Left ventricle myocardium inferior (tissue), 1 donor: ENCODE measurements at regions not wholly inside any gene's neighbourhood (a gene's known extent, or its start where the extent isn't known, plus 50 kb on each side); places are given as distances from the start of the nearest gene placed in this dataset.

Experiments used
- DNase-seq: peaks from one replicate; pipeline ENCODE4 v3.0.0-alpha.2; 2020
- H3K27ac ChIP-seq: fragments of 200-600 bp; replicated peaks from 2 replicates; pipeline ENCODE4 v1.8.0; 2021
- H3K27me3 ChIP-seq: fragments of 200-600 bp; 2 replicates; pipeline ENCODE4 v1.8.0; 2021; ENCODE audit warnings: low read depth
- H3K36me3 ChIP-seq: fragments of 200-600 bp; 2 replicates; pipeline ENCODE4 v1.8.0; 2021
- H3K4me1 ChIP-seq: fragments of 200-600 bp; 2 replicates; pipeline ENCODE4 v1.8.0; 2021
- H3K4me3 ChIP-seq: fragments of 200-600 bp; 2 replicates; pipeline ENCODE4 v1.8.0; 2021; ENCODE audit warnings: mild to moderate bottlenecking, moderate library complexity
- H3K9me3 ChIP-seq: fragments of 200-600 bp; replicated peaks from 2 replicates; pipeline ENCODE4 v1.8.0; 2021
- intact Hi-C: fragments of 100-400 bp; cut with micrococcal nuclease; formaldehyde crosslinking; loops from one replicate; pipeline ENCODE4 v1.11.0; 2022
- TF ChIP-seq, protein P1 (sequence below): fragments of 200-600 bp; IDR thresholded peaks from 2 replicates; pipeline ENCODE4 v1.8.0; 2021; ENCODE audit warnings: antibody characterized with exemption, mild to moderate bottlenecking, borderline replicate concordance
- donor health status: DM: no; HTN: yes; CAD: no; lungs with severe emphysema.

- peaks cover 15% of the 10 kb centered on the region for H3K4me1 ChIP-seq
- no peaks in the 10 kb centered on the region for H3K9me3 ChIP-seq
- peak overlapping the region; percentile 53 for H3K27ac ChIP-seq
- intact Hi-C loops = no loop called here
- no peak overlapping the region for H3K4me3 ChIP-seq
- no peak for DNase-seq
- H3K36me3 ChIP-seq = no peaks in the 10 kb centered on the region
- no peaks in the 10 kb centered on the region for H3K27me3 ChIP-seq
- TF ChIP-seq, protein P1, sequence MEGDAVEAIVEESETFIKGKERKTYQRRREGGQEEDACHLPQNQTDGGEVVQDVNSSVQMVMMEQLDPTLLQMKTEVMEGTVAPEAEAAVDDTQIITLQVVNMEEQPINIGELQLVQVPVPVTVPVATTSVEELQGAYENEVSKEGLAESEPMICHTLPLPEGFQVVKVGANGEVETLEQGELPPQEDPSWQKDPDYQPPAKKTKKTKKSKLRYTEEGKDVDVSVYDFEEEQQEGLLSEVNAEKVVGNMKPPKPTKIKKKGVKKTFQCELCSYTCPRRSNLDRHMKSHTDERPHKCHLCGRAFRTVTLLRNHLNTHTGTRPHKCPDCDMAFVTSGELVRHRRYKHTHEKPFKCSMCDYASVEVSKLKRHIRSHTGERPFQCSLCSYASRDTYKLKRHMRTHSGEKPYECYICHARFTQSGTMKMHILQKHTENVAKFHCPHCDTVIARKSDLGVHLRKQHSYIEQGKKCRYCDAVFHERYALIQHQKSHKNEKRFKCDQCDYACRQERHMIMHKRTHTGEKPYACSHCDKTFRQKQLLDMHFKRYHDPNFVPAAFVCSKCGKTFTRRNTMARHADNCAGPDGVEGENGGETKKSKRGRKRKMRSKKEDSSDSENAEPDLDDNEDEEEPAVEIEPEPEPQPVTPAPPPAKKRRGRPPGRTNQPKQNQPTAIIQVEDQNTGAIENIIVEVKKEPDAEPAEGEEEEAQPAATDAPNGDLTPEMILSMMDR = no peak
Measured at GRCh38 chr4:152197211-152197610, 338.7 kb downstream of the FBXW7 start.

DNA sequence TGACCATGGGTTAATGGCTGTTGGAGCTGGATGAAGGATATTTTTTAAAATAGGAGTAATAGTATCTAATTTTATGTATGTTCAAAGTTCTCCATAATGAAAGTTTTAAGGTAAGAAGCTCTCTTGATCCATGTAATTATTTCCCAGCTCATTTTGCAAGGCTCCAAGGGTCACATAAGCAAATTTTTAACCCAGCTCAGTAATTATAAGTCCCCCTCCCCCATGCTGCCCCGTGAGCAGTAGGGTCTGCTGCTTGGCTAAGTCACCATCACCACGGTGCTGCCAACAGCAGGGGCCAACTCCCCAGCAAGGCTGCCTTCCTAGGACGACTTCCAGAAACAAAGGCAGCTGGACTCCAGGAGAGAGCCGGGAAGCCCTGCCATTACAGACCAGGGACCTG is 340.0 kb downstream of the FBXW7 start:
- H3K4me1 ChIP-seq = peaks cover 15% of the 10 kb centered on the region
- no peak overlapping the region for H3K4me3 ChIP-seq
- H3K27me3 ChIP-seq = no peaks in the 10 kb centered on the region
- H3K9me3 ChIP-seq = no peaks in the 10 kb centered on the region
- no peaks in the 10 kb centered on the region for H3K36me3 ChIP-seq
- intact Hi-C loops = no loop called here
- no peak overlapping the region for H3K27ac ChIP-seq
- TF ChIP-seq, protein P1 = no peak
- DNase-seq = no peak

DNA sequence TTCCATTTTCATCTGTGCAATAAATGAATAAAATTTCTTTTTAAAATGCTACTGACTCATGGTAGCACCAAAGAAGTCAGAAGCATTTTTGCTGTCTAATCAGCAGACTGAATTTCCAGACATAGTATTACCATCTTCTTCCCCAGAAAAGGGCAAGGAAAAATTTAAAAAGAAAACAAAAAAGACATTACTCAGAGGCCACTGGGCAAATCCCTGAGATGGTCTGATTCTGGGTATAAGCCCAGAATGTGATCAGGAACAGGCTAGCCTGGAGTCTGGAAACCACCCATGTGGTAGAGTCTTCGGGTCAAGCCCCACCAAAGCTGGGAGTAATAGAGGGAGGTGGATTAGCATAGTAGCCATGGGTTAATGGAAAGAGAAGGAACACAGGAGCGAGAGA is 342.8 kb downstream of the FBXW7 start:
- no peaks in the 10 kb centered on the region for H3K27me3 ChIP-seq
- H3K4me1 ChIP-seq = peaks cover 32% of the 10 kb centered on the region
- TF ChIP-seq, protein P1 = no peak
- no peak overlapping the region for H3K4me3 ChIP-seq
- no peak overlapping the region for H3K27ac ChIP-seq
- H3K9me3 ChIP-seq = no peaks in the 10 kb centered on the region
- DNase-seq = no peak
- H3K36me3 ChIP-seq = no peaks in the 10 kb centered on the region
- intact Hi-C loops = no loop called here

- DNase-seq = no peak
- intact Hi-C loops = no loop called here
- H3K9me3 ChIP-seq = no peaks in the 10 kb centered on the region
- peaks cover 17% of the 10 kb centered on the region for H3K4me1 ChIP-seq
- TF ChIP-seq, protein P1 = no peak
- H3K4me3 ChIP-seq = no peak overlapping the region
- no peak overlapping the region for H3K27ac ChIP-seq
- no peaks in the 10 kb centered on the region for H3K27me3 ChIP-seq
- H3K36me3 ChIP-seq = no peaks in the 10 kb centered on the region
Measured at GRCh38 chr4:152190907-152191306, 345.0 kb downstream of the FBXW7 start.

DNA sequence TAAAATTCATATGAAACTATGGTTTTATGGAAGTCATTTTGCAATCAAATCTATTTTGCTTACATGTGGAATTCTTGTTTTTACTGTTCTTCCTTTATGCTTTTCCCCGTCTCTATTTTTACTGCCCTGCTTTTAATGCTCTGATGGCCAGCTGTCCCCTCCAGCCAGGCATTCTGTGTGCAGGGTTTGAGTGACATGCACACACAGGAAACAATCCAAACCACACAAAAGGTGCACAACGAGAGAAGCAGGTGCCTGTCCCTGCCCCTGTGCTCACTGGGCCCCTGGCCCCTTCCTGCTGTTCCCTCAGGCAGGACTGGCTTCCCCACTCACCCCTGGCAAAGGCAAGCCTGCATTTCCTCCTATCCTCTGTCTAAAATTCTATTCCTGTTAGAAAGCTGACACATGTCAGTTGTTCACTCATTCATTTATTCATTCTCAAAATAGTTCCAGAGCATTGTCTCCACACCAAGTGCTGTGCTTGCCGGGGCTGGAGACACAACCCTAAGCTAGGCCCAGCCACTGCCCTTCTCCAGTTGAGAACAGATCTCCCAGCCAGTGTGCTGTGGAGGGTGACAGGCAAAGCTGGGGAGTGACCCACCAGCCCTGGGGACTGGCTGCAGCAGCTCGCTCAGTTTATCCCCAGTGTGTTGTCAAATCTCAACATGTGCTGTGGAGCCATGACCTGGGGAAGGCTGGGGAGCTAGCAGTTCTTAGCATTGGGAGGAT is 346.3 kb downstream of the FBXW7 start:
- Histone ChIP-seq H3K27me3 (no peaks in the 10 kb centered on the region), H3K4me3 (no peak overlapping the region), H3K27ac (no peak overlapping the region), H3K4me1 (peaks cover 17% of the 10 kb centered on the region), H3K36me3 (no peaks in the 10 kb centered on the region), H3K9me3 (peaks cover 5% of the 10 kb centered on the region)
- intact Hi-C loops = no loop called here
- TF ChIP-seq, protein P1 = no peak
- DNase-seq = no peak
